ENCODE measurements at regions not wholly inside any gene's neighbourhood (a gene's known extent, or its start where the extent isn't known, plus 50 kb on each side); places are given as distances from the start of the nearest gene placed in this dataset.

DNA sequence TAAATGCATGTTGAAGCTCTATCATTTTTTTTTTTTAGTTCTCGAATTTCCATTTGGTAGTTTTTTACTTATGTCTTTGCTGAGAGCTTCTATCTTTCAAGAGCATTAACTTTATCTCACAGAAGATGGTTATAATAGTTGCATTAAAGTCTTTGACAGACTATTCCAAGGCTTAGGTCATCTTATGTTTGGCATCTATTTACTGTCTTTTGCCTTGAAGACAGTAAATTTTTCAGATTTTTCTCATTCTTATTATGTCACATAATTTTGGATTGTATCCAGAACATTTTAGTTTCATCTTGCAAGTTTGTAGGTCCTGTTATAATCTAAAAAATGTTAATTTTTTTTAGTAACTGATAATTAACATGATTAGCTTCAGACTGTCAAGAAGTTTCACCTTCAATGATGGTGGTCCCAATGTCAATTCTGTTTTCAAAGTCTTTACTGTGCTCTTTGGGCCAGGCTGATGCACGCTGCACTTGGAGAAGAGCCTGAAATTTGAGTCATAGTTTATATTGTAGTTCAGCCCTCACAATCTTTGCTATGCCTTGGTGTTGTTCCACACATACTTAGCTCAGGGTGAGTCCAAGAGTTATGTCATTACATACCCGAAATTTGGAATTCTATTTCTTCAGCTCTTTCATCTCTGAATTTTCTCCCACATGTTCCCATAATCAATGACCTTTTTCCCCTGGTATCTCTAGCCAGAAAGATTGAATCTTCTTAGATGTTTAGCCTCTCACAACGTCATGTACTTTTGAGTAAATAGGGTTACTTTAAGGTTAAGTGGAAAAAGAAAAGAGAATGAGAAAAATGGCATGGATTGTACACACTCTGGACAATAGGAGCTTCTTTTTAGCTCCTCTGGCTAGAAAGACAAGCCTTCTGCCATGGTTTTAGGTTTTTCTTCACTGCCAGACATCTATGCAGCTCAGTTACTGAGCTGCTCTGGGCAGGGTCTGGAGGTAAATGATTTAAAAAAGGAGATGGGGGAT is 110.3 kb upstream of the BTBD3 start:
- peak; percentile 94 for DNase-seq

DNA sequence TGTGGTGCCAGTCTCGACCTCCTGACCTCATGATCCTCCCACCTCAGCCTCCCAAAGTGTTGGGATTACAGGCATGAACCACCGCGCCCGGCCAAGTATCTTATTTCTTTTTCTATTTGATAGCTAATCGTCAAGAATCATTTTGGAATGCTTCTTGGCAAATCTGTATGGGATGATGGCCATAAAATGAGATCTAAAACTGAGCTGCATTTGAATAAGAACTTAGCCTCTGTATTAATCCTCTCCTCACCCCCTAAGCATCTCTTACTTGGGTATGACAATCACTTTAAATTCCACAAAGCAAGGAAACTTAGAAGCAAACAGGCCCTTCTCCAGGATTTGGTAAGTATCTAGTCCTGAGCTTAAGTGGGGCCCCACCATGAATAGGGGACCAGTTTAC is 108.9 kb upstream of the BTBD3 start:
- DNase-seq: no peak

DNA sequence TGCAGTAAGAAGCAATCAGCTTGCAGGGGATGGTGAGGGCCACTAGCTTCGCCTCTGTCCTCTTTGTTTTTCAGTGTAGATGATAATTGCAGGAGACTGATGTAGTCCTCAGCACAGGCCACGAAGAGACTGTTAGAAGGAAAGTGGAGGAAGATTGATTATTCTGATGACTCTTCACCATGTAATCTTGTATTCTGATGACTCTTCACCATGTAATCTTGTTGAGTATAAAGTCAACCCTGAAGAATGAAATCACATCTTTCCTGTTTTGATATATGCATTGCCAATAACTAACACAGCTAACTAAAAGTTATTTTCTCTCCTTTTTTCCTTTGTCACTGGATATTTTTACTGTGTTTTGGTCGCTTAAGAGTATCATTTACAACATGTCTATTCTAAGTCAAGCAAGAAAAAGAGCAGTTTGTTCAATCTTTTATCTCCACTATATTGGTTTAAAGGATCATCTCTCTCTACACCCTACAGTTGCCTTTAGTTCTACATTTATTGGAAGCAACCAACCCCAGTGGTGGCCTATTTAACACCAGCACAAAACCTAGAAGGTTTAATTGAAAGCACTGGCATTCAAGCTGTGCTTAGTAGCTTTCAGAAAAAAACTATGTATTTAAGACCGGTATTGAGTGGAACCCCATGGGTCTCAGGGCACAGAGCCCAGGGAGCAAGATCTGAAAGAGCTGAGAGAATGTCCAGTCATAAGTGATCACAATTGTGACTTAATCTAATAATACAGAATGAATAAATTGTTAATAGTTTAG is 107.2 kb upstream of the BTBD3 start:
- DNase-seq: peak; percentile 93

DNA sequence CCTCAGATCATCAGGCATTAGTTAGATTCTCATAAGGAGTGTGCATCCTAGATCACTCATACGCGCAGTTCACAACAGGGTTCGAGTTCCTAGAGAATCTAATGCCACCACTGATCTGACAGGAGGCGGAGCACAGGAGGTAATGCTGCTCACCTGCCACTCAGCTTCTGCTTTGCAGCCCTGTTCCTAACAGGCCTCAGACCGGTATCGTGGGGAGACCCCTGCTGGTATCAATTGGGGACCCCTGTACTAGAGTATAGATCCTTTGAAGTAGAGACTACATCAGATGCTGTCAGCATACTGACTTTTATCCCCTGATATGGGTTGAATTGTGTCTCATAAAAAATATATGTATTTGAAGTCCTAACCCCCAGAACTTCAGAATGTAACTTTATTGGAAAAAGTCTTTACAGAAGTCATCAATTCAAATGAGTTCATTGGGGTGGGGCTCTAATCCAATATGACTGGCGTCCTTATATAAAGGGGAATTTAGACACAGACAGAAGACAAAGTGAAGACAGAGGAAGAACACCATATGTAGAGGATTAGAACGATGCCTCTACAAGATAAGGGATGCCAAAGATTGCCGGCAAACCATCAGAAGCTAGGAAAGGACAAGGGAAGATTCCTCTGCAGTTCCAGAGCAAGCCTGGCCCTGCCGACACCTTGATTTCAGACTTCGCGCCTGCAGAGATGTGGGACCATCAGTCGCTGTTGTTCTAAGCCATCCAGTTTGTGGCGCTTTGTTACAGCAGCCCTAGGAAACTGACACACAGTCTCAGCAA is 104.4 kb upstream of the BTBD3 start:
- no peak for DNase-seq

DNA sequence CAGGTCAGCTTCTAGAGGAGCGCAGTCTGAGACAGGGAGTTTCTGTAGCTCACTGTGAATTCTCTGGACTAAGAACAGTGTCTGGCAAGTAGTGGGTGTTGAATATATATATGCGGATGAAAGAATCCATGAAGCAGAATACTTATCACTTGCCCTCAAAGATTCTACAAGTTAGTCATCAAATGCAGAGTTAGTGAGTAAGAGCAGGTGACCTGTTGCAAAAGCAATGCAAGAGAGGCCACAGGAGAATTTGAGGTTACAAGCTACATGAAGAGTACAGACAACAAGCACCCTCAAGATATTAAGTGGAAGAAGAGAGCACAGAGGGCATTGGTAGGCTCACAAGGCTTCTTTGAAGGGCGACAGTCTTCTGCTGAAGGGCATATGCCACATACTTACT is 103.4 kb upstream of the BTBD3 start:
- peak; percentile 89 for DNase-seq

DNA sequence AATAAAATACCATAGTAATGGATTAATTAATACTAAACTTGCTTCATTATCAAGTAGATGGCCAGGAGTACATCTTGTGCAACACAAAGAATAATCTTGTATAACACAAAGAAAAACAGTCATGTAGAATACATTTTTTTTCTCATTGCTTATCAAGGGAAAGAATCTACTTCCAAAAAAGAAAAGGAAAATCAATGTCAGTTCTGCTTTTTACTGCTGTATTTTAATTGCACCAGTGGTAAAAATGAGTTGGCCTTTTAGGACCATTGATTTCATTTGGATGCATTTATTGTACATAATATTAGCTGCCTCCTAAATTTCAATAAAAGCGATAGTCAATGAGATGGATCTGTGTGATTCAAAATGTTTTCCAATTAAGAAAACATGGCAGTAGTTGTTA is 96.9 kb upstream of the BTBD3 start:
- no peak for DNase-seq

DNA sequence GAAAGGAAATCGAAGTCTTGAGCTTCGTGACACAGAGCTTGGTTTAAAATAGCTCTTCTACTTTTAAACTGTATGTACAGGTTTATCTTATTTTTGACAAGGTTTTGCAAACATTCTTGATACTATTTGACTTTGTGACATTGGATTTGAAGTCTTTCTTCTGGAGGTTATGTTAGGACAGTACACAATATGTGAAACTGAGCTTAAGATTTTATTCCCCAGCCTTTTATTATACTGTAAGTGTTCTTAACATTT is 95.2 kb upstream of the BTBD3 start:
- no peak for DNase-seq

DNA sequence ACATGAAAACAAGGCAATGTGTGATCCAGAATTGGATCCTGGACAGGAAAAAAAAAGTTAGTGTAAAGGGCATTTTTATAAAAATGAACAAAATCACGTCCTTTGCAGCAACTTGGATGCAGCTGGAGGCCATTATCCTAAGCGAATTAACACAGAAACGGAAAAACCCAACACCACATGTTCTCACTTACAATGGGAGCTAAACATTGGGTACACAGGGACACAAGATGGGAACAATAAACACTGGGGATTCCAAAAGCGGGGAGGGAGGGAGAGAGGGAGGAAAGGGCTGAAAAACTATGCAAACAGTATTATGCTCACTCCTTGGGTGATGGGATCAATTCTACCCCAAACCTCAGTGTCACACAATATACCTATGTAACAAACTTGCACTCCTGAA is 91.4 kb upstream of the BTBD3 start:
- DNase-seq: no peak

DNA sequence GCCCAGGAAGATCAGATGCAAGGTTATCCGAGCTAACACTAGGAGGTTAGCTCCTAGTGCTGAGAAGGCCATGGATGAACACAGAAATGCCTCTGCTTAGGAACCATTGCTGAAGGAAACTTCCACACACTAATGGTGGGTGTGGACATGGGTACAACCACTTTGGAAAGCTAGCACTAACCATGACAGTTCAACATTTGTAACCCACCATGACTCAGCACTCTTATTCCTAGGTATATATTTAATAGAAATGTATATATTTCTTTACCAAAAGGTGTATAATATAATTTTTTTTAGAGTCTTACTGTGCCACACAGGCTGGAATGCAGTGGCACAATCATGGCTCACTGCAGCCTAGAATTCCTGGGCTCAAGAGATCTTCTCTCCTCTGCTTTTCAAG is 85.3 kb upstream of the BTBD3 start:
- no peak for DNase-seq

DNA sequence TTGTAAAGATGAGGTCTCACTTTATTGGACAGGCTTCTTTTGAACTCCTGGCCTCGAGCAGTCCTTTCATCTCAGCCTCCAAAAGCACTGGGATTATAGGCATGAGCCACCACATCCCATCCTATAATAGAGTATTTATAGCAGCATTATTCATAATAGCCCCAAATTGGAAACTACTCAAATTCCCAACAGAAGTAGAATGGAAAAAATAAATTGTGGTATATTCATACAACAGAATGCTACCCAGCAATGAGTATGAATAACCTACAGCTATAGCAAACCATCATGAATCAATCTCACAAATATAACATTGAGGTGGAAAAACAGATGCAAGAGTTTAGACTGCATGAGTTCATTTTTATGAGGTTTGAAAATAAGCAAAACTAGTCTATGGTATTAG is 84.8 kb upstream of the BTBD3 start:
- DNase-seq: peak; percentile 34

DNA sequence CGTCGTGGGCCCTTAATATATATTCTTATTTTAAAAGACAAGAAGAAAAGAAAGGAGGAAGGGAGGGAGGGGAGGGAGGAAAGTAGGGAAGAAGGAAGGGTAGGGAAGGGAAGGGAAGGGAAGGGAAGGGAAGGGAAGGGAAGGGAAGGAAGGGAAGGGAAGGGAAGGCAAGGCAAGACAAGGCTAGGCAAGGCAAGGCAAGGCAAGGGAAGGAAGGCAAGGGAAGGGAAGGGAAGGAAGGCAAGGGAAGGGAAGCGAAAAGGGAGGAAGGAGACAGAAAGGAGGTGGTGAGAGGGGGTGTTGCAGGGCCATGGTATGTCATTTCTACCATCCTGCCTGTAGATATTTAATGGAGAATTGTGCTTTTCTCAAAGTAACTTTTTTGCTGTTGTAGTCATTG is 83.9 kb upstream of the BTBD3 start:
- DNase-seq: no peak

DNA sequence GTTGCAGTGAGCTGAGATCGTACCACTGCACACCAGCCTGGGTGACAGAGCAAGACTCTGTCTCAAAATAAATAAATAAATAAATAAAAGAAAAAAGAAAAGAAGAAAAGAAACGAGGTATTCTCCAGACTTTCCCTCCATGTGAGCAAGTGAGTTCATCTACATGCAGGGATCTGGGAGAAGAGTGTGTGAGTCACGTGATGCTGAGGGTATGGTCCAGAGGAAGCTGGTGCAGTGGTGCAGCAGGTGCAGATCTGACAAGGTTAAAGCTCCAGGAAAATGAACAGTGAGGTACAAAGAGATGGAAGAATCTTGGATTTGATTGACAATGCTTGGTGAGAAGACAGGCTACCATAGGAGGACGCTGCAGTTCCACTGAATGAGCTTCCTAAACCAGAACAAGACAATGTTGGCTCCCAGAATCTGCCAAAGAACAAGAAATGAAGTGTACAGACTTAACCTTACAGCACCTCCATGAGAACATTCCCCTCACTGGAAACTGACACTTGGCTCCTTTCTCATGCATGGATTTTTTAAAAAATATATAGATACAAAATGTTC is 79.5 kb upstream of the BTBD3 start:
- no peak for DNase-seq

DNA sequence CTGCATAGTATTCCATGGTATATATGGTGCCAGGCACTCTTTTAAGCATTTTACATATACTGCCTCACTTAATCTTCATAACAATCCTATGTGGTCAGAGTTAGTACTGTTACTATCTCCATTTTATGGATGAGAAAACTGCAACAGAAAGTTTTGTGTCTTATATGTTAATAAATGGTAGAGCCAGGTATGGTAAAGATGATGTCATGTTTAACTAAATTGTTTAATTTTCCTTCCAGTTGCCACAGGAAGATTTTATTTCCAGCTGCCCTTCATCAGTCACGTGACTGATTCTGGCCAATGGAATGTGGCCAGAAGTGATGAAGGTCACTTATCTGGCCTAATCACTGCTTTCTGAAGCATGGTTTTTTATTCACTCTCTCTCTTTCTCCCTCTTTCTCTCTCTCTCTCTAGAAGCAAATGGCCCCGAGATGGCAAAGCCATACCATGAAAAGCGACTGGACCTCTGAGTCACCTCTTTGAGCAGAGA is 75.7 kb upstream of the BTBD3 start:
- no peak for DNase-seq

DNA sequence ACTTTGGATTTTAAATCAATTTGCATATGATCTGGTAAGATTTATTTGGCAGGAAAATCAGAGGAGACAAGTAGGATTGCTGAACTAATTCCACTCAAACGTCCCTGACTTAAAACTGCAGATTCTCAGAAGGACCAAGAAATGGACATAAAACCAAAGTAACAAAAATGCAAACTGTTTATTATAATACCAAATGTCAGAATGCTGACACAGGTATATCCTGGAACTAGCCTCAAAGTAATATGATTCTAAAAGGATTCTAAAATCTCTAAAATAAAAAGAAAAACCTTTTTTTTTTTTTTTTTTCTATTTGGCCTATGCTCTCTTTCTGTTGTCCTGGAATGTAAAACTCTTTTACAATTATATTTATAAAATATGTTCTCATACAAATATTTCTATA is 74.4 kb upstream of the BTBD3 start:
- no peak for DNase-seq

DNA sequence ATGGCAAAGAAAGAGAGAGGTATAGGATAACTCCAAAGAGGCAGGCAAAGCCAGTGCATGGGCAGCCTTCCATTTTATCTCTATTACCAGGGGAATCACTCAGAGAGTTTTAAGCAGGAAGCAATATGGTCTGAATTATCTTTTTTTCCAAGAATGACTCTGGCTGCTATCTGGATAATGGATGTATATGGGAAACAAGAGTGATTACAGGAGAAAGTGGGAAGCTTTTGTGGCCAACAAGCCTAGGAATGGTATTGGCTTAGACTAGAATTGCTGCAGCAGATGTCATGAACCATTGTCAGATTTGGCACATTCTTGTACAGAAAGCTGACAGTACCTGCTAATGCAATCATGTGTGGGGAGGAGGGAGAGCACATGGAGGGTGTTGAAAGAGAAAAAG is 73.0 kb upstream of the BTBD3 start:
- DNase-seq: peak; percentile 69

DNA sequence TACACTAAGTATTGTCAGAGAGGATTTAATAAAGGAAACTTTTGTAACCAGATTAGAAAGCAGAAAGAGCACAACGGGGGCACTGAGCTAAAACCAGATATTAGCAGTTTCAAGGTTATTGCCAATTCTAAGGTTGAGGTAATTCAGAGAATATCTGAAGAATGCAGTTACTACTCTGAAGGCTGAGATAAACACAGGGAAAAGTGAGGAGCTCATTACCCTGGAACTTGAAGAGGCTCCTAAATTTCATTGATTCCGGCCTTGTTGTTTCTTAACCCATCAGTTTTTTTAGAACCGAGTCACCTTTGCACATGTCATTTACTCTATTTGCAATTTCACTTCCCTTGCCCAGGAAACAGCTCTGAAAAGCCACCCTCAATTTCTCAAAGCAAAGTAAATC is 72.4 kb upstream of the BTBD3 start:
- peak; percentile 59 for DNase-seq

DNA sequence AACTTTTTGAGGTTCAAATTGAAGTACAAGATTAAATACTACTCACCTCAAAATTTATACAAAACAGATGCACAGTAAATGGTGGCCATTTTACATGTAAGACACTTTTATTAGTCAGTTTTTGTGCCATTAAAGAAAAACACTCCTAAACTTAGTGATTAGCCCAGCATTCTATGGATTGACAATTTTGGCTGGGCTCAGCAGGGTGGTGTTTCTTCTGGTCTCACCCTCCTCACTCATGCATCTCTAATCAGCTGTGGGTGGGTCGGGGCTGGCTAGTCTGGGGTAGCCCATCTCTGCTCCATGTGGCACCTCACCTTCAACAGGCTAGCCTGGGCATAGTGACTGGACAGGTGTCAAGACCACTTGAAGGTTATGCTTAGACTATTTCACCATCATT is 71.6 kb upstream of the BTBD3 start:
- DNase-seq: no peak

DNA sequence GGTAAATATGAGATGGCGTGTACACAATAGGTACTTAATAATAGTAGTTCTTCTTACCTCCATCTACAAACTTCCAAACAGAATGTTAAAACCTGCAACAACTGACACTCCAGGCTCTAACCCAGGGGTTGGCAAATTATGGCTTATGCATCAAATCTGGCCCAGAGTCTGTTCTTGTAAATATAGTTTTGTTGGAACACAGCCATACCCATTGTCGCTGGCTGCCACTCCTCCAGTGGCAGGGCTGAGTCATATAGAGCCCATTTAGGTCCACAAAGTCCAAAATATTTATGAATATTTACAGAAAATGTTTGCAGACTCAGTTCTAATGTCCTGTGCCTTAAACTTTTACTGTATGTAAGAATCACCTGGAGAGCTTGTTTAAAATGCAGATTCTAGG is 69.9 kb upstream of the BTBD3 start:
- no peak for DNase-seq

DNA sequence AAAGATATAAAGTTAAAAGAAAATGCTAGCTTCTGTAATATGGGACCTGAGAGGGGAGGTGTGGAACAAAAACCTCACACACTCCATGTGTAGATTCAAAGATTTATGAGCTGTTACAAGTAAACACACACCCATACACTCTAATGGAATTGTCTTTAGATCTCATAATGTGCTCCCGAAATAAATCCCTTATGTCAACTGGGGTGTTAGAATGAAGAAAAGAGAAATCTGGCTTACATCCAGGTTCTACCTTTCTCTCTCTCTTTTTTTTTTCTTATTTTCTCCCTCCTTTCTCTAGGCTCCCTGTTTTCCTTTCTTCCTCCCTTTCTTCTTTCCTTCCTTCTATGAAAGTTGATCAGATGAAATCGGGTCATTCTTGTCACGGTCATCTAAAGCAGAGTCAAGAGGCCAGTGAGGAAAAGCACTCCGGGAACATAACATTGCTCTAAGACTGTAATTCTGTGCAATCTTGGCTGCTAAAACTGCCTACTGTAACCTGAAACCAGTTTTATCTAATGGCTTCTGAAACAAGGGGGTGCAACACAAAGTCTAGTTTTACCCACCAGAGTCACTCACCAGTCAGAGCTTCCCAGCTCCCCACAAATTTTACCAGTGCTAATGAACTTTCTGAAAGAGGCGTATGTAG is 68.3 kb upstream of the BTBD3 start:
- peak; percentile 38 for DNase-seq

DNA sequence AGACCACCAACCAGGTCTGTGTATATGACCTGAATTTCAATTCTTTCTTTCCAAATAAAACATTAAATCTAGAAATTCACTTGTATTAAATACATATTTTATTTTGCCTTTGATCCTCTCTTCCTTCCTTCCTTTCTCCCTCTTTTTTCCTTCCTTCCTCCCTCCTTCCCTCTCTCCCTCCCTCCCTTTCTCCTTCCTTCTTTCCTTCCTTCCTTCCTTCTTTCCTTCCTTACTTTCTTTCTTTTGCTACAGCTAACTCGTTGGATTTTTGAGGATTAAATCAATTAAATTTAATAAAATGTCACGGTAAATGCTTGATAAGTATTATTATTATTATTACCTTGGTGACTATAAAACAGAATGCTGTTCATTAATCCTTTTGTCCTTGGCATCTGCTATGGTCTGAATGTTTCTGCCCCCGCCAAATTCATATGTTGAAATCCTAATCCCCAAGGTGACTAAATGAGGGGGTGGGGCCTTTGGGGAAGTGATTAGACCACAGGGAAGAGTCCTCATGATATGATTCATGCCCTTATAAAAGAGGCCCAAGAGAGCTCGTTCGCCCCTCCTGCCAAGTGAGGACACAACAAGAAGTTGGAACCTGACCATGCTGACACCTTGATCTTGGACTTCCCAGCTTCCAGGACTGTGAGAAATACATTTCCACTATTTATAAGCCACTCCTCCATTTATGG is 67.6 kb upstream of the BTBD3 start:
- DNase-seq: peak; percentile 77

DNA sequence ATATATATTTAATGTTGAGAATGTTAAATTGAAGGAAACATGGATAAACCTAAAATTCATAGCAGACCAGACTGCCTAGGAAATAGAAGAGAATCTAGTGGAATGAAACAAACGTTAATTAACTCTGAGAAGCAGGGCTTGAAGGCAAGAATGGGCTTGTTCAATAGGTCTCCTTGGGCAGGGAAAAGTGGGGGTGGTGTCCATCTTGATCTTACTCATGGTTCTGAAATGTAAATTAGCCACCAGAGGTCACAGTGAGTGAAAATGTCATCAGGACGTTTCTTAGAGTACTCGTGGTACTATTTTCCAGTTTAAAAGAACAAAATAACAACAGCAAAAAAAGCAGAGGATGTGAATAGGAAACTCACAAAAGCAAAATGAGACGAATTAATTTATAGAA is 66.8 kb upstream of the BTBD3 start:
- peak; percentile 42 for DNase-seq

DNA sequence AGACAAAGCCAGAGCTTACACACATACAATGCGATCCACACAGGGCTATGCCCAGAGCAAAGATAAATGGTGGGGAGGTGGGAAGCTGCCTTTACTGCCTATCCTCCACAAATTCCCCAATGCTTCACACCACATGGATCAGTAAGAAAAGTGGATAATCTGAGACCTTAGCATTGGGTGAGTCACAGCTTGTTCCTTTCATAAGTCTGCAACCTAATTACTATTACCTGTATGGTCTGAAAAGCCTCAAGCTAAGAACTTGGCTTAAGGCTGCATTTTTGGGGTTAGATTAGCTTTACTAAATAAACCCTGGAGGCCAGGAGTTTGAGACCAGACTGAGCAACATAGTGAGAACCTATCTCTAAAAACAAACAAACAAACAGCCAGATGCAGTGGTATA is 66.0 kb upstream of the BTBD3 start:
- no peak for DNase-seq

Data from fibroblast of skin of right biceps (primary cell).